ENCODE measurements at regions not wholly inside any gene's neighbourhood (a gene's known extent, or its start where the extent isn't known, plus 50 kb on each side); places are given as distances from the start of the nearest gene placed in this dataset.

GRCh38 chr3:25945836-25946235, 155.9 kb downstream of the OXSM start:
- TF ChIP-seq CTCF (conservative IDR thresholded peaks at IDR 0.05) (no peak), ZFX (IDR thresholded peaks at IDR 0.05) (no peak)
